Heart right ventricle (tissue), 16 donors: ENCODE measurements at regions not wholly inside any gene's neighbourhood (a gene's known extent, or its start where the extent isn't known, plus 50 kb on each side); places are given as distances from the start of the nearest gene placed in this dataset.

Source experiments
- ATAC-seq, 8 donors: fragments of 200-7000 bp; cut with Tn5 transposase; one replicate each; pipeline ENCODE4 v1.9.1; 2020; ENCODE audit warnings: mild to moderate bottlenecking in 8 of 8, moderate library complexity in 8 of 8, moderate number of reproducible peaks in 1 of 8
- DNase-seq, 2 donors: peaks; one replicate each; pipeline ENCODE4 v3.0.0-alpha.2; 2020
- H3K27ac ChIP-seq, 10 donors: fragments of 200-600 bp; sonication (generic) in 2 of 10; one replicate each; pipeline versions ENCODE4 v1.5.0 to v1.8.0; 2020 to 2022; ENCODE audit warnings: mild to moderate bottlenecking in 3 of 10
- H3K27me3 ChIP-seq, 7 donors: fragments of 200-600 bp; one replicate each; pipeline ENCODE4 v1.8.0; 2021 to 2022; ENCODE audit warnings: mild to moderate bottlenecking in 2 of 7
- H3K36me3 ChIP-seq, 9 donors: fragments of 200-600 bp; sonication (generic) in 1 of 9; one replicate each; pipeline versions ENCODE4 v1.5.0 to v1.8.0; 2020 to 2022; ENCODE audit warnings: mild to moderate bottlenecking in 2 of 9
- H3K4me1 ChIP-seq, 9 donors: fragments of 200-600 bp; sonication (generic) in 1 of 9; one replicate each; pipeline versions ENCODE4 v1.5.0 to v1.8.0; 2020 to 2022; ENCODE audit warnings: mild to moderate bottlenecking in 4 of 9
- H3K4me3 ChIP-seq, 10 donors: fragments of 200-600 bp; sonication (generic) in 2 of 10; one replicate each; pipeline versions ENCODE4 v1.5.0 to v1.8.0; 2020 to 2022; ENCODE audit warnings: mild to moderate bottlenecking in 7 of 10, moderate library complexity in 2 of 10
- H3K9me3 ChIP-seq, 11 donors: fragments of 200-600 bp in 10 of 11; sonication (generic) in 2 of 11; one replicate each; pipeline versions ENCODE4 v1.5.0 to v1.8.0; 2013 to 2022; ENCODE audit warnings: mild to moderate bottlenecking in 2 of 11, control low read depth in 1 of 11, moderate library complexity in 1 of 11
- CTCF ChIP-seq, 9 donors: fragments of 200-600 bp; sonication (generic) in 2 of 9; IDR thresholded peaks; one replicate each; pipeline versions ENCODE4 v1.5.0 to v1.8.0; 2021 to 2022; ENCODE audit warnings: antibody characterized with exemption in 9 of 9, mild to moderate bottlenecking in 5 of 9, moderate library complexity in 1 of 9
- WGBS, 2 donors: extraction: QIAGEN DNeasy Blood & Tissue Kit; methylation state at CpG; one replicate each; pipeline ENCODE4 v1.1.7; 2013; ENCODE audit warnings: inconsistent platforms in 1 of 2; 5-methylcytosine and 5-hydroxymethylcytosine counted together
- intact Hi-C, 10 donors: fragments of 100-400 bp; cut with DNase I; formaldehyde crosslinking; loops; one replicate each; pipeline versions ENCODE4 v1.11.1 to v1.14.2; 2022
- donor health status: Arrhythmogenic right ventricular cardiomyopathy.
- donor health status: ischemic (EF 13 %, LVEDD 7.1; RV severe dilation, severe dysfunction).
- donor health status: healthy with polysubstance abuse.
- donor health status: DM: no; HTN: yes; CAD: no.
- donor health status: DM: no; HTN: no; CAD: no.
- donor health status: ischemic (EF 25% LVEDD 6.9; RV normal size, moderate dysfunction).
- donor health status: ischemic (EF 25% LVEDD 5.7; RV mildly dilated, moderate dysfunction).
- donor health status: healthy.
- donor health status: DM: yes; HTN: yes; CAD: no.
- donor health status: Ischemic cardiomyopathy.
- donor health status: ischemic (EF 35%, LVEDD 5.7; RV mildly dilated, moderate dysfunction).
- donor health status: nonischemic (EF 11% LVEDD 7.7; RV severe dilation, severe dysfunction).
- donor health status: DM: yes; HTN: yes; CAD: no.
- donor health status: PGD.
- donor health status: ischemic (EF 29% LVEDD 5.4; RV normal size, mild dysfunction).
- donor health status: nonischemic (EF 23%, LVEDD 6.1; RV moderate dilation, normal function).

- WGBS, 2 donors, result 96 to 99% methylated on average over 3 of the region's 3 CpGs
- no peaks in the 10 kb centered on the region for H3K27me3 ChIP-seq
- no peaks in the 10 kb centered on the region for H3K36me3 ChIP-seq
- H3K4me3 ChIP-seq, result no peak overlapping the region
- intact Hi-C loops, result no loop called here
- H3K9me3 ChIP-seq, result no peaks in the 10 kb centered on the region
- no peak for ATAC-seq
- DNase-seq, result no peak
- peaks cover 0 to 31% (median 7%) of the 10 kb centered on the region in 9 donors for H3K4me1 ChIP-seq
- no peak for TF ChIP-seq CTCF (IDR thresholded peaks at IDR 0.05)
- H3K27ac ChIP-seq, result no peak overlapping the region
Observed at GRCh38 chr7:18196638-18197037, 169.0 kb upstream of the PRPS1L1 start.

GRCh38 chr7:18198868-18199267 lies 171.2 kb upstream of the PRPS1L1 start:
- 84 to 90% methylated on average over 1 of the region's 1 CpG for WGBS, 2 donors
- no peak for TF ChIP-seq CTCF (IDR thresholded peaks at IDR 0.05)
- H3K9me3 ChIP-seq, result no peaks in the 10 kb centered on the region
- H3K27ac ChIP-seq, result no peak overlapping the region
- H3K36me3 ChIP-seq, result no peaks in the 10 kb centered on the region
- intact Hi-C loops, result no loop called here
- H3K27me3 ChIP-seq, result no peaks in the 10 kb centered on the region
- H3K4me1 ChIP-seq, result peaks cover 0 to 49% (median 11%) of the 10 kb centered on the region in 9 donors
- ATAC-seq (no peak), DNase-seq (no peak)
- H3K4me3 ChIP-seq, result no peak overlapping the region

GRCh38 chr7:18200266-18200665 lies 172.6 kb upstream of the PRPS1L1 start:
- intact Hi-C loops, result no loop called here
- Histone ChIP-seq H3K4me3 (no peak overlapping the region), H3K27me3 (no peaks in the 10 kb centered on the region), H3K36me3 (no peaks in the 10 kb centered on the region), H3K27ac (no peak overlapping the region), H3K9me3 (no peaks in the 10 kb centered on the region), H3K4me1 (peaks cover 0 to 38% (median 11%) of the 10 kb centered on the region in 9 donors)
- ATAC-seq (no peak), DNase-seq (no peak)
- no peak for TF ChIP-seq CTCF (IDR thresholded peaks at IDR 0.05)
- 68 to 71% methylated on average over 4 of the region's 4 CpGs for WGBS, 2 donors

- Histone ChIP-seq H3K27ac (peak overlapping the region in 2 of 10 donors; percentile 6 to 55), H3K9me3 (no peaks in the 10 kb centered on the region), H3K27me3 (no peaks in the 10 kb centered on the region), H3K4me1 (peaks cover 0 to 38% (median 15%) of the 10 kb centered on the region in 9 donors), H3K36me3 (no peaks in the 10 kb centered on the region), H3K4me3 (no peak overlapping the region)
- 61 to 81% methylated on average over 8 of the region's 8 CpGs for WGBS, 2 donors
- no peak for TF ChIP-seq CTCF (IDR thresholded peaks at IDR 0.05)
- DNase-seq, result no peak
- intact Hi-C loops, result no loop called here
- ATAC-seq, result peak in 5 of 8 donors; percentile 34 to 81 (median 62)
Observed at GRCh38 chr7:18200855-18201254, 173.2 kb upstream of the PRPS1L1 start.
